HUDEP-2 (cell line): ENCODE measurements at regions not wholly inside any gene's neighbourhood (a gene's known extent, or its start where the extent isn't known, plus 50 kb on each side); places are given as distances from the start of the nearest gene placed in this dataset.

Source experiments
- DNase-seq, 76 experiments: peaks; one replicate each; lab custom pipeline; 2025; ENCODE audit not compliant: unreplicated experiment in 76 of 76; lab: John Stamatoyannopoulos, UW

DNA sequence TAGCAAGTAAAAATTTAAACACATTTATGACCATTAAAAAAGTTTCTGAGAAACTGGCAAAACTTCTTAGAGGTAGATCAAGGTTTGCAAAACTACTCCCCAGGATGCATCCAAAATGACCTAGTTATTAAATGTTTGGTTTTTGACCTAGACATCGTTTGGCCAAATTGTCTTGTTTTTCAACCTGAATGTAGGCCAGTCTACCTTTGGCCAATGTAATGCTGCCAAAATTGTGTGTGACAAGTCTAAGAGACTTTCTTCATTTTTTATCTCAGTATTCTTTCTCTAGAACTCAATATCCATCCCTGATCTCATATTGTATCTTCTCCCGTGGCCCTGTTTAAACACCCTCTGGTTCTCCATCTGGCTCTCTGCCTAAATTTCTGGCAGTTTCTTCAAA lies 202.0 kb downstream of the CXCL12 start:
- DNase-seq: no peak

DNA sequence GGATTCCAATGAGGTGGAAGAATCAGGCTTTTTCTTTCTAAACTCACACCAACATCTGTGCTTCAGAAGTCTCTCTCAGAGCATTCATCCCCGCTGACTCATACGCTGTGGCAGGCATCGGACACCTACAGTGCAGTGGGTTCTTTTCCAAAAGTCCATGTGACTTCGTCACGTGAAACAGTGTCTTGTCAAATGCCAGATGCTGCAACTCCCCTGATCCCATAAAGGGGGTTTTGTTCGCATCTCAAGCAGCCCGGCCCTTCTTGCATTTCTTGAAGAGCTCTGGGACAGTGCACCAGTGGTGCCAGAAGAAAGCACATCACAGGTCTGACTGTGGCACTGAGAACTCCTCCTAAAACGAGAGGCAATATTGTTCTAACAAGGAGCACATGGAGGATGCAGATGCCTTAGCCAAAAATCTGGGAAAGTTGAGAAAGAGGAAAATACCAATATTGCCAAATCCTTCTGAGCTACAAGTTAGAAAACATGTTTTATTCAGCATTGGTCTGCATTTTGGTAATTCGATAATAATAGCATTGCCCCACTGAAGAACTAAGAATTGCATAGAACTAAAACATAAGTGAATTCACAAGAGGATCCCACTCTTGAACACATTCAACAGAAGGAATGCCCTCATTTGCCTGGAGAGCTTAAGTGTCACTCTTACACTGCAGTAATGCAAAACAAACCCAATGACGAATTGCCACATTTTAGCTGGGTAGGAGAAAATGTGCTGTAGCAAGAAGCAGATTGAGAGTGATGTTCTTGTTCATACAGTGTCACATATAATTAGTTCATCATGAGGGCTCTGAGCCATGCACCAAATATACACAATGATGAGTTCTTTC lies 204.4 kb downstream of the CXCL12 start:
- no peak for DNase-seq

DNA sequence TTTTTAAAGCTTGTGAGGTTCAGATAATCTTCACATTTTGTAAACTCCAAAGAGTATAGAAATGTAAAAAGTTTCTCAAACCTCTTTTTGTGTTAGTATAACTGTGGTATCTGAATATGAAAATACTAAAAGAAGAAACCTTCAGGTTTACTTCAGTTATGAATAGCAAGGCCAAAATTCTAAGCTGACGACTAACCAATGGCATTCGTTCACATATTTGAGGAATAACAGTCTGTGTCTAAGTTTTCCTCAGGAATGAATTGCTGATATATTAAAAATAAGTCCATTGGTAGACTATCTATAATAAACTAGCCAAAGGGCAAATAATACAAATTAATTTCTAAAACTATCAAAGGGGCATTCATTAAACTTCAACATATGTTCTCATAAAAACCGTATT lies 206.0 kb downstream of the CXCL12 start:
- DNase-seq: no peak

DNA sequence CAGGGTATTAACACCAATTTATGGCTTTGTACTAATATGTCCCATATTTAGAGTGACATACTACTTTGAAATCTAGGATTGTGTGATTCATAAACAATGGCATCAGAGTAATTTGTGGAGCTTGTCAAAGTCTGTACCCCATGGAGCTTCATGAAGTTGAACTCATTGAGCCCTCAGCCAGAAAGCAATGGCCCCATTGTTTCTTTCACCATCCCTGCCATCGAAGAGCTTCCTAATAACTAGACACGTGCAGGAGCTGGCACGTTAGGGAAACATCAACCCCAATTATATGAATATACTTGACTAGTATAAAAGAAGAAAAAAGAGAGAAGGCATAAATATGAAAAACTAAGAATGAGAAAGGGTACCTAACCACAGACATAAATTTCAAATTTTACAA lies 206.6 kb downstream of the CXCL12 start:
- DNase-seq: no peak

DNA sequence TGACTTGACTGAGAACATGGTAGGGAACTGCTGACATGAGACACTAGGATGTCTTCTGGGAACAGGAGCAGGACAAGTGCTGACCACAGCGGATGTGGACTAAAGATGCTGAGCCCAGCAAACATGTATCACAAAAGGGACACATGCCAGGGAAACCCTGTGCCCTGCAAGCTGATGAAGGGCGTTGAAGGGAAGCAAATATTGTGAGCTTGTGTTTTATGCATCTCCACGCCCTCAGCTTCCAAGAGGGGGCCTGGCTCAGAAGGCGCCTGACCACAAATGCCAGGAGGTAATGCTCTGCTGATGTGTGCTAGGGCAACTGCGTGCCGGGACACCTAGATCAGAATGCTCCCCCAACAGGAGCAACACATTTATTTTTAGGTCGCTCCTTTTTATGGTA lies 207.3 kb downstream of the CXCL12 start:
- no peak for DNase-seq

DNA sequence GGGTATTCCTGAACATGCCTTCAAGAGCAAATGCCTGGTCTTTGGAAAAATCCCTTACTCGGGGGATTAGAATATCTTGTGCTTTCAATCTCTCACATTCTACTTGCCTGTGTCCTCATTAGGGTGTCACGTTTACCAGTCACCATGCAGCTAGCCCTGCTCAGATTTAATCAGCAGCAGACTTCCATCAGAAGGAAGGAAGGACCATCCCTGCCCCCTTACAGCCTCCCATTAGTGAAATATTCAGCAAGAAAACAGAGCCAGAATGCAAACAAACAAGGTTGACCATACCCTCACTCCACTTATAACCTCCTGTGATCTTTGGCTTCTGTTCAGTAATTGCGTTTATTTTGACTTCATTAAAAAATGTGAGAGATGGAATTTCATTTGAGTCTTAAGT lies 208.6 kb downstream of the CXCL12 start:
- no peak for DNase-seq

DNA sequence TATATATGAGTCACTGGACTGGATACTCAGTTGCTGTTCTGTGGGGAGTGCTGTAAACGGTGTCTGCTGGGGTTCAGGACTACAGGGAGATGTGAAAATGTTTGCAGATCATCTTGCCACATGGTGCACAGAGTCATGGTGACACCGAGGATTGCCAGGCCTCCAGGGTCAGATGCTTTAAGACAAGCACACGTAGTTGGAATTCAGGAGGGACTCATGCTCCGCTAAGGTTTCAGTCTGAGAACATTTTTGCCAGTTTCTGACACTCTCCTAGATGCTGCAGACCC lies 211.3 kb downstream of the CXCL12 start:
- DNase-seq: no peak

DNA sequence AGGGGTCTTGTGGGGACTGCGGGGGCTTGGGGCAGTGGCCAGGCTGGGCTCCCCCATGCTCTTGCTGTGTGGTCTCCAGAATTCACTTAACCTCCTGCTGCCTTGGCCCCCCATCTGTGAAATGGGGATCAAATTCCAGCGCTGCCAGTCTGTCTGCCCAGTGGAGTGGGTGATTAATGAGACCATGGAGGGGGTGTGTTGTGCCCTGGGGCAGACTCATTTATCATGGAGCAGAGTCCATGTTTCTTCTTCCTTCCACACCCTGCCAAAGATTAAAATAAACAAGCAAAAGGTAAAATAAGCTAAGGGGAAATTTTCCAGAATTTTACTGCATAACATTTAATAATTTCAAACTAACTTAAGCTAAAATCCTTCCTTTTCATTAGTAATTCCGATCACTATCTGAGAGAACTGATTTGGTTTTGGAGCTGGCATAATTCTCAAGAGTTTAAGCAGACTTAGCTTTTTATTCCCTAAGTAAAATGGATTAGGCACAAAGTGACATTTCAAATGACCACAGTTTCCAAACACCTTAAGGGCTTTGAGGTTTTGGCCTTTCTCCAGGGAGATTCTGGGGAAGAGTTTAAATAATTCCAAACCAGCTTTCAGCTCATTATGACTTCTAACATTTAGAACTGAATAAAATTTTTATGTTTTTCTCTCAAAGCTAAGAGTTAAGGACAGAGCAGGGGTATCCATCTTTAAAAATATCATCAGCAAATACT lies 211.9 kb downstream of the CXCL12 start:
- no peak for DNase-seq

DNA sequence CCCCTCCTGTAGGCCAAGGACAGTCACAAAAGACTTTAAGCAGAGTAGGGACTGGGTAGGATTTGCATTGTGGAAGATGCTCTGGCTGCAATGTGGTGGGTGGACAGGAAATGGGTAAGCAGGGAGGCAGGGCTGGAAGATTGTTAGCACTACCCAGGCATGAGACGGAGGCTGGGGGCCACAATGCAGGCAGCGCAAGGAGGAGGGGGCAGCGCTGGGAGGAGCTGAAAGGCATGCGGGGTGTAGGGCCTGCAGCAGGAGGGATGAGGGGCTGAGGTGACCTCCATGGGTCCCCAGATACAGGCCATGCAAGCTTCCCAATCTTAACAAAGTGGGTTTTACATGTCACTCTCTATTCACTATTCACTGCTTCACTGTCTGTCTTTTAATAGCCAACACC lies 213.1 kb downstream of the CXCL12 start:
- DNase-seq: no peak

DNA sequence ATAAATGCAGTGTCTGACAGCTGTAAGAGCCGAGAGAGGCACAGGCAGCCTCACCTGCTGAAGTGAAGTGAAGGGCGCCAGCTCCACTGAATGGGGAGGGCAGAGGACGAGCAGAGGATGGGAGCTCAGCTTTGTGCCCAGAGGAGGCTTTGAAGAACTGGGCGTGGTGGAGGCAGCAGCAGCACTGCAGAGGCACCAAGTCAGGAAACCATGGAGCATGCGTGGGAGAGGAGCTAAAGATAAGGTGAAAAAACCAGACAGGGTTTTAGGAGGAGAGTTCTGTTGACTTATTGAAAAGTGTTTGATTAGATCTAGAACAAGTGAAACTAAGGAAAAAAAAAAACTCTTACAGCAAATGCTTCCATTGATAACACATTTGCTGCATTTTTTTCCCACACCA lies 216.4 kb downstream of the CXCL12 start:
- peak in 2 of 76 experiments; percentile 3 for DNase-seq

DNA sequence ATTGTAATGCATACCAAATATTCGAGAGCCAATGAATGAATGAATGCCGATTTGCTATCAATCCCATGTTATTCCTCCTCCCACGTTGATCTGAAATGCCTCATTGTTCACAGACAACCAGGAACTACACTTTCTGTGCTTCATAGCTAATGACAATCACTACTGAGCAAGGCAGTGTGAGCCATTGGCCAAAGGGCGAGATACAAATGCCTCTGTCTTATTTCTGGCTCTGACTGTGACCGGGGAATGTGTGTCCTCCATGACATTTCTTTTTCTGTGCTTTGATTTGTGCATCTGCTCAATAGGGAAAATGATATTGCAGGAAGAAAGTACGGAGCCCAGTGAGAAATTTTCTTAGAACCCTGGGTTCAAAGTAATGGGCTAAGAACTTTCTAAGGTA lies 217.1 kb downstream of the CXCL12 start:
- DNase-seq: no peak

DNA sequence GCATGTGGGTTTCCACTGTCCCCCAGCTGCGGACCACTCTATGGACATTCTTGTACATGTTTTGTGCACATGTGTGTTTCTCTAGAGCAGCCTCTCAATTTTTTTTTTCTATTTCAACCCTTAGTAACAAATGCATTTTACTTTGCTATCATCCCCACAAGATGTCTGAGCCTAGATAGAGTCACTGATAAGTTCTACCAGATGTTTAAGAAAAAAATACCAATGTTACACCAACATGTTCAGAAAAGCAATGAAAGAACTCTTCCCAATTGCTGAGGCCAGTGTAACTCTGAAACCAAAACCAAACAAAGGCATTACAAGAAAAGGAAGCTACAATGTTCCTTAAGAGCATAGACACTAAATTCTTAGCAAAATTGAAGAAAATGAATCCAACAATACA lies 218.5 kb downstream of the CXCL12 start:
- DNase-seq: no peak

DNA sequence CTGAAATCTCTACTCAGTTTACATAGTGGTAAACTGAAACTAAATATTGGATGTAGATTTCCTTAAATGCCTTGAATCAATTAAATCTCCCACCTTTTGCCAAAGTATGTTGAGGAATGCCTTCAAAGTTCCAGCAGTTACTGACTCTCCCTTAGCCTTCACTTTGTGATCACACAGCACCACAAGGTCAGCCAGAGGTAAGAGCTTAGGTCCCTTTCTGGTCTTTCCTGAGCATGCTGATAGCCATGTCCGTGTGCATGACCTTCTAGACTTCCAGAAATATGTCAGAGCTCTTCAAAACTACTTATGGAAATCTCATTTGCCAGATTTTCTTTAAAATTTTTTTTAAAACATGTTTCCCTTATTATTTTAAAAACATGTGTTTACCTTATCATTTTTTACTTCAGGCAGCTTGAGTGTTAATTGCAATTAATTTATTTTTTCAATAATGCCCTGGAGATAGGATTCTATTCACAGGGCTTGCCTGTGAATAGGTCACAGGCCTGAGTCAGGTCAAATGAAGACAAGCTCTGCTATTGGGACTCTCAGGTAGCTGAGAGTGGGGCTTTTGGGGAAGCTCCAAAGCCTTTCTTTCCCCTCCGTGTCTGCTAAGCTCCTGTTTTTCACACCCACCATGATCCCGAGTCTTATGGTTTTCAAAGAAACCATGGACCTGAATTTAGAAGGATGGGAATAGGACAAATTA lies 220.5 kb downstream of the CXCL12 start:
- DNase-seq: no peak

DNA sequence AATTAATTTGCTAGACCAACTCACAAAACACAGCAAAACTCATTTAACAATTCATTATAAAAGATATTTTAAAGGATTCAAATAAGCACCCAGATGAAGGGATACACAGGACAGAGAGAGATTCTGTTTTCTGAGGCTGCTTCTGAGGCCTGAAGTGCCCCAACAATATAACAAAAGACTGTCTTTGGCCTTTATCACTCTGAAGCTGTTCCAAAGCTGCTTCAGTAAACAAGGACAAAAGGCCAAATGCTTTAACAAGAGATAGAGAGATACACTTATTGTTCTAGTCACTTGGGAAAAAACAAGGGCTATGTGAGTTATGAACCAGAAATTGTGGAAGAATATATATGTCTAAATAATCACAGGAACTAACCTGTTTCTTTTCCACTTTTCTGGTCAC lies 223.7 kb downstream of the CXCL12 start:
- DNase-seq: no peak

DNA sequence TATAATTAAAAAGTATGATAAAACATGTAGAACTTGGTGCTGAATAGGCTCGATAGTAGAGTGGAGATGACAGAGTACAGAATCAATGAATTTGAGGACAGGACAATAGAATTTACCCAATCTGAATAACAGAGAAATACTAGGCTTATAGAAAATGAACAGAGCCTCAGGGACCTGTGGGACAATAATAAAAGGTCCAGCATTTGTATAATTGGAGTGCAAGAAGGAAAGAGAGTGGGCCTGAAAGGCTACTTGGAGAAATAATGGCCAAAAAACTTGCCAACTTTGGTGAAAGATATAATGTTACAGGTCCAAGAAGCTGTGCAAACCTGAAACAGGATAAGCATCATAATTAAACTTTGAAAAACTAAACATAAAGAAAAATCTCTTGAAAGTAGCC lies 227.3 kb downstream of the CXCL12 start:
- no peak for DNase-seq

DNA sequence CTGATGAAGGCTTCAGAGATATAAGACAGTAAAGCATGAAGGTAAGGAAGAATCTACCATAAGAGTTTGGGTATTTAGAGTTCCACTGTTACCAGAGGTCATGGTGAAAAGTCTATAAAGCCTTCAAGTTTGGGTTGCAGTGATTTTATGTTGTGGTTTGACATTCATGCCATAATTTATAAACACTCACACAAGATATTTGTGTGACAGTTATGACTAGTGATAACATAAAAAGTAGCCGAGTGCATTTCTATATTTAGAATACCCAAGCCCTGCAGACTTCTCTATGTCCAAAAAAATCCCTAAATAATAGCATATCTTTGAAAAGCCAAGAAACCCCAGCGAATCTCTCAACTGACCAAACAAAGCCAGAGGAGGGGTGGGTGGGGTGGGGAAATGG lies 229.9 kb downstream of the CXCL12 start:
- DNase-seq: no peak

DNA sequence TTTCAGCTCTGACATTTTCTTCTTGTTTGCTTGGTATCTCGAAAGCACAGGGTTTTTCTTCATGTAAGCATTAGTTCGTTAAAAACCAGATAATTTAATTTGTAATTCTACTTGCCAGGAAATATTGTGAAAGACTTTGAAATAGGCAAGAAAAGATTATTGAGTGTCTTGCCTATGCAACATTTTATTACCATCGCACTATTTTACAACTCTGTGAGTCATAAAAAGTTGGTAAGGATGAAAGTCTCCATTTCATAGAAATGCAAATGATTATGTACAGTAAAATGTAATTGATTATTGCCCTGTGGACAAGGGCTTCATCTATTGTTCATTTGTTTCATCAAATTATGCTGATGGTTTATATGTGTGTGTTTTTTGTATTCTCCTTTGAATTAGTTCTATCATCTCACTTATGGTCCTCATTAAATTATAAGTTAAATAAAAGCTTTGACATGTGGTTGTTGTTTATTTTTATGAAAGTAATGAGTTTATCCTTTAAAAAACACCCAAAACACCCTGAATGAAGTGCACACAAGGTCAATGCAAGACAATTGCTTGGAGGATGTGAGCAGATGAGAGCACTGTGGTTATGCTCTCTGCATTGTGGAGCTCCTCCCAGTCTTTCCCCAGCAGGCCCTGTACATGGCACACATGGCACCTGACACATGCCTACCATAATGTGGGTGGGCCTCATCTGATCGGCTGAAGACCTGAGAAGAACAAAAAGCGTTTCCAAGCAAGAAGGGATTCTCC lies 230.8 kb downstream of the CXCL12 start:
- DNase-seq: no peak

DNA sequence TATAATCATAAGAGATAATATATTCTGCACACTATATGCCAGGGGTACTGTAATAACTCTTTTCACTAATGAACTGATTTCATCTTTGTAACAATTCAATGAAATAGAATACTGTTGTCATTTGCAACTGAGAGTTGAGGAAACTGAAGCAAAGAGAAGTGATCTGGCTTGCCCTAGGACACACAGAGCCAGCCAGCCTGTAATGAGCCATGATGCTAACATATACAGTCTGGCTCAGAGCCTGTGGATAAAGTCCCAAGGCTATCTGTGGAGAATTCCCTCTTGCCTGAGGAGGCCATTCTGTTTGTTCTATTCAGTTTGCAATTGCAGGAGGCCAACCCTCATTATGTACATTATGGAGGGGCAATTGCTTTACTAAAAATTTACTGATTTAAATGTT lies 241.3 kb downstream of the CXCL12 start:
- DNase-seq: no peak

DNA sequence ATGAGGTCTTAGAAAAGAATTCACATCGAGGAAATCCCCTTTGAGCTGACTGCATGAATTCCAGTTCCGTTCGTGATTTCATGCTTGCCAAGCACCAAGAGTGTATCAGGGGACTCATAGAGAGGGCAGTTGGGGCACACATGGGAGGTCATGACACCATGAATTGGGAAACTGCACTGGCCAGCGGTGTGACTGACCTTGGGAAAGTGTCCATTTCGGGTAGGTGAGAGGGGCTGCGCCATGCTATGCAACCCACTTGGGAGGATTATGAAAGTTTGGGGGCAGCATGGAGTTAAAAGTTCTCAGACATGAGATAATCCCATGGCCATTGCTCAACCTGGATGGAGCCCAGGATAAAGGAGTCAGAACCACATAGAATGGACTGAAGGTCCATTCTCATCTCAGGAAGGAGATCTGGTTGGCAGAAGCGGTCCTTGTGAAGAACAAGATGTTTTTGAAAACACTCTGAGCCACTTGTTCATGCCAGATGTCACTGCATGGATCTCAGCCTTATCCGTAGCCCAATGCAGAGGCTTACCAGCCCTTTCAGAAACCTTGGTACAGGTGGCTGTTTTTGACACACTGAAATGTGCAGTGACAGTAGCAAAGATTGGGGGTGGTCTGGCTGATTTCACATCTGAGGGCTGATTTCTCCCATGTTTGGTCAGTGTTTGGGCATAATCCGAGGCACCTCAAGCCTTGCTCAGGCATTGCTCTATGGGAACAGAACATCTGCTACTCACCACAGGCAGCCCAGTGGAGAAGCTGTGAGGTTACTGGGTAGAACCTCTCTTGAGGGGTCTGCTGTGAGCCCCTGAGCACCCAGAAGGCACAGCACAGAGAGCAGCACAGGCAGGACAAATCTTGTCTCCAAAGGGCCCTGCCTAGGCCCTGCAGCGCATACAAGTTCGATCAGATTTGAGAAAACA lies 252.3 kb downstream of the CXCL12 start:
- no peak for DNase-seq

DNA sequence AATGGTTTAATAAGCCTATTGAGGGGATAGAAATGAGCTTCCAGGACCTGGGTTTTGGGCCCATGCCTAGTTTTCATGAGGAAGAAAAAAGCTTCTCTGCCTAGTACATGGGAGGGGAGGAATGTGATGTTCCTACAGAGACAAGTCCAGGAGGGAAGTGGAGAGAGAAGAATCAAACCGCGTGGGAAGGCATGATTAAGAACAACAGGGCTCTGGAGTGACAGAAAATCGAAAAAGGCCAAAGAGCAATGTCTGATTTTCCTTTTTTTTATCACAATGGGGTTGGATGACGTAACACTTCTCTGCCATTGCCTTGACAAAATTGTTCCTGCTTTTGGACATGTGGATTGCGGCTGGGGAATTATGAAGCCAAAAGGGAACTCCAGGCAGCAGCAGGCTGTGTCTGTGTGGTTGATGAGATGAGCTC lies 258.6 kb downstream of the CXCL12 start:
- no peak for DNase-seq
